ENCODE measurements at regions not wholly inside any gene's neighbourhood (a gene's known extent, or its start where the extent isn't known, plus 50 kb on each side); places are given as distances from the start of the nearest gene placed in this dataset.

DNA sequence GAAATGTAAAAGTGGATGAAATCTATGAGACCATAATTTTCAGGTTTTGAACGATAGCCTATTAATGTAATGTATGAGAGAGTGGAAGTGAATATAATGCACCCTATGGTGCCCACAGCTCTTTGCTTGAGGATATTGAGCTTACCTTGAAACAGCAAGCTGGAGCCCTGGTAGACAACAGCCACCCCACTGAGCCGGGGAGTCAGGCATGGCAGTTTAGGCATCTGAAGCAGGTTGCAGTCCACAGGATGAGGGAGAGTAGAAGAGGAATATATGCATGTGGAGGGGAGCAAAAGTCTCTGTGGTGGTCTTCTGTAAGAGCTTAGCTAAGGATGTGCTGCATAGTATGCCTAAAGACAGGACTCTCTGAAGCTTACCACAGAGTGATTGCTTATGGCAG lies 817.3 kb downstream of the DNAJB9 start:
- TF ChIP-seq POLR2AphosphoS5 (IDR thresholded peaks at IDR 0.05; ENCODE audit: low read depth): no peak
- TF ChIP-seq, protein P1, sequence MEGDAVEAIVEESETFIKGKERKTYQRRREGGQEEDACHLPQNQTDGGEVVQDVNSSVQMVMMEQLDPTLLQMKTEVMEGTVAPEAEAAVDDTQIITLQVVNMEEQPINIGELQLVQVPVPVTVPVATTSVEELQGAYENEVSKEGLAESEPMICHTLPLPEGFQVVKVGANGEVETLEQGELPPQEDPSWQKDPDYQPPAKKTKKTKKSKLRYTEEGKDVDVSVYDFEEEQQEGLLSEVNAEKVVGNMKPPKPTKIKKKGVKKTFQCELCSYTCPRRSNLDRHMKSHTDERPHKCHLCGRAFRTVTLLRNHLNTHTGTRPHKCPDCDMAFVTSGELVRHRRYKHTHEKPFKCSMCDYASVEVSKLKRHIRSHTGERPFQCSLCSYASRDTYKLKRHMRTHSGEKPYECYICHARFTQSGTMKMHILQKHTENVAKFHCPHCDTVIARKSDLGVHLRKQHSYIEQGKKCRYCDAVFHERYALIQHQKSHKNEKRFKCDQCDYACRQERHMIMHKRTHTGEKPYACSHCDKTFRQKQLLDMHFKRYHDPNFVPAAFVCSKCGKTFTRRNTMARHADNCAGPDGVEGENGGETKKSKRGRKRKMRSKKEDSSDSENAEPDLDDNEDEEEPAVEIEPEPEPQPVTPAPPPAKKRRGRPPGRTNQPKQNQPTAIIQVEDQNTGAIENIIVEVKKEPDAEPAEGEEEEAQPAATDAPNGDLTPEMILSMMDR (IDR thresholded peaks at IDR 0.05; ENCODE audit: insufficient read depth, low read length): no peak
- no peak for TF ChIP-seq GABPA (IDR thresholded peaks at IDR 0.05; ENCODE audit: low read depth)
- TF ChIP-seq, protein P2, sequence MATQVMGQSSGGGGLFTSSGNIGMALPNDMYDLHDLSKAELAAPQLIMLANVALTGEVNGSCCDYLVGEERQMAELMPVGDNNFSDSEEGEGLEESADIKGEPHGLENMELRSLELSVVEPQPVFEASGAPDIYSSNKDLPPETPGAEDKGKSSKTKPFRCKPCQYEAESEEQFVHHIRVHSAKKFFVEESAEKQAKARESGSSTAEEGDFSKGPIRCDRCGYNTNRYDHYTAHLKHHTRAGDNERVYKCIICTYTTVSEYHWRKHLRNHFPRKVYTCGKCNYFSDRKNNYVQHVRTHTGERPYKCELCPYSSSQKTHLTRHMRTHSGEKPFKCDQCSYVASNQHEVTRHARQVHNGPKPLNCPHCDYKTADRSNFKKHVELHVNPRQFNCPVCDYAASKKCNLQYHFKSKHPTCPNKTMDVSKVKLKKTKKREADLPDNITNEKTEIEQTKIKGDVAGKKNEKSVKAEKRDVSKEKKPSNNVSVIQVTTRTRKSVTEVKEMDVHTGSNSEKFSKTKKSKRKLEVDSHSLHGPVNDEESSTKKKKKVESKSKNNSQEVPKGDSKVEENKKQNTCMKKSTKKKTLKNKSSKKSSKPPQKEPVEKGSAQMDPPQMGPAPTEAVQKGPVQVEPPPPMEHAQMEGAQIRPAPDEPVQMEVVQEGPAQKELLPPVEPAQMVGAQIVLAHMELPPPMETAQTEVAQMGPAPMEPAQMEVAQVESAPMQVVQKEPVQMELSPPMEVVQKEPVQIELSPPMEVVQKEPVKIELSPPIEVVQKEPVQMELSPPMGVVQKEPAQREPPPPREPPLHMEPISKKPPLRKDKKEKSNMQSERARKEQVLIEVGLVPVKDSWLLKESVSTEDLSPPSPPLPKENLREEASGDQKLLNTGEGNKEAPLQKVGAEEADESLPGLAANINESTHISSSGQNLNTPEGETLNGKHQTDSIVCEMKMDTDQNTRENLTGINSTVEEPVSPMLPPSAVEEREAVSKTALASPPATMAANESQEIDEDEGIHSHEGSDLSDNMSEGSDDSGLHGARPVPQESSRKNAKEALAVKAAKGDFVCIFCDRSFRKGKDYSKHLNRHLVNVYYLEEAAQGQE (IDR thresholded peaks at IDR 0.05; ENCODE audit: insufficient replicate concordance, low read depth): no peak

Data from HL-60 (cell line).